ENCODE measurements at regions not wholly inside any gene's neighbourhood (a gene's known extent, or its start where the extent isn't known, plus 50 kb on each side); places are given as distances from the start of the nearest gene placed in this dataset.

- no peak for DNase-seq
These were observed 397.6 kb downstream of the ZNF521 start for GRCh38 chr18:24954341-24954740.

- DNase-seq: no peak
These were observed 394.0 kb downstream of the ZNF521 start for GRCh38 chr18:24958001-24958400.

GRCh38 chr18:24959051-24959476 is 392.9 kb downstream of the ZNF521 start:
- DNase-seq: no peak

- no peak for DNase-seq
These were observed 387.8 kb downstream of the ZNF521 start for GRCh38 chr18:24964216-24964615.

GRCh38 chr18:24968238-24968775 is 383.7 kb downstream of the ZNF521 start:
- no peak for DNase-seq

GRCh38 chr18:24972577-24972976 is 379.4 kb downstream of the ZNF521 start:
- no peak for DNase-seq

- DNase-seq: no peak
These were observed 377.5 kb downstream of the ZNF521 start for GRCh38 chr18:24974431-24974830.

- no peak for DNase-seq
These were observed 376.2 kb downstream of the ZNF521 start for GRCh38 chr18:24975496-24976372.

- DNase-seq: no peak
These were observed 375.5 kb downstream of the ZNF521 start for GRCh38 chr18:24976502-24976901.

- no peak for DNase-seq
These were observed 372.7 kb downstream of the ZNF521 start for GRCh38 chr18:24979235-24979634.

- no peak for DNase-seq
These were observed 369.1 kb downstream of the ZNF521 start for GRCh38 chr18:24982831-24983230.

- no peak for DNase-seq
These were observed 368.3 kb downstream of the ZNF521 start for GRCh38 chr18:24983566-24984139.

- no peak for DNase-seq
These were observed 366.4 kb downstream of the ZNF521 start for GRCh38 chr18:24985586-24985985.

- DNase-seq: no peak
These were observed 365.2 kb downstream of the ZNF521 start for GRCh38 chr18:24986666-24987302.

- no peak for DNase-seq
These were observed 364.4 kb downstream of the ZNF521 start for GRCh38 chr18:24987303-24988252.

- DNase-seq: no peak
These were observed 363.6 kb downstream of the ZNF521 start for GRCh38 chr18:24988253-24988840.

- DNase-seq: no peak
These were observed 362.0 kb downstream of the ZNF521 start for GRCh38 chr18:24989760-24990593.

- DNase-seq: no peak
These were observed 361.3 kb downstream of the ZNF521 start for GRCh38 chr18:24990671-24991134.

GRCh38 chr18:24991141-24992060 is 360.6 kb downstream of the ZNF521 start:
- no peak for DNase-seq

- DNase-seq: no peak
These were observed 359.5 kb downstream of the ZNF521 start for GRCh38 chr18:24992491-24992890.
